GM06990 (cell line): ENCODE measurements at regions not wholly inside any gene's neighbourhood (a gene's known extent, or its start where the extent isn't known, plus 50 kb on each side); places are given as distances from the start of the nearest gene placed in this dataset.
A peak's percentile ranks its signal among the peaks of the same experiment; 100 is the strongest.
"Not testable (repeated sequence)": the region's sequence is repeated elsewhere in the genome, so short reads cannot be mapped to it uniquely, and the experiment has no call there.

ENCODE experiments used
- DNase-seq: peaks from one replicate; pipeline ENCODE4 v3.0.0-alpha.2; 2011; ENCODE audit not compliant: insufficient read length; ENCODE audit errors: extremely low read depth
- H3K27me3 ChIP-seq: replicated peaks from 2 replicates; pipeline ENCODE4 v1.6.0; 2011; ENCODE audit warnings: low read length; ENCODE audit not compliant: control insufficient read depth, insufficient read depth
- H3K36me3 ChIP-seq: 2 replicates; pipeline ENCODE4 v1.5.1; 2011; ENCODE audit warnings: low read length; ENCODE audit not compliant: control insufficient read depth, insufficient read depth
- H3K4me3 ChIP-seq: replicated peaks from 2 replicates; pipeline ENCODE4 v1.5.1; 2011; ENCODE audit warnings: low read depth, mild to moderate bottlenecking, control low read depth, low read length
- TF ChIP-seq, protein P1 (sequence below): IDR thresholded peaks from 2 replicates; pipeline ENCODE4 v1.5.1; 2011; ENCODE audit warnings: low read length, control low read depth, mild to moderate bottlenecking, inconsistent platforms; ENCODE audit not compliant: insufficient read depth, poor library complexity, severe bottlenecking

DNA sequence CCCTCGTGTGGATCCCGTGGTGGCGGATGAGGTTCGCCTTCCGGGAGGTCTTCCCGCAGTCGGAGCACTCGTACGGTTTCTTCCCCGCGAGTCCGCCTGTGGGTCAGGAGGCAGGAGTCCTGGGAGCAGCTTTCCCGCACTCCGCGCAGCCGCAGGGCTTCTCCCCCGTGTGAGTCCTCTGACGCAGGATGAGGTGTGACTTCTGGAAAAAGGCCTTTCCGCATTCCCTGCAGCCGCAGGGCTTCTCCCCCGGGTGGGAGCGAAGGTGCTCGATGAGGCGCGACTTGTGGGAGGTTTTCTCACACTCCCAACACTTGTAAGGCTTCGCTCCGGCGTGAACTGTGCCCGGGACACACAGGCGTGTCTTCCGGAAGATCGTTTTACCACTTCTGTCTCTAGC lies 68.8 kb upstream of the WIPI2 start:
- not testable (repeated sequence) for DNase-seq, H3K27me3 ChIP-seq, H3K36me3 ChIP-seq, H3K4me3 ChIP-seq

DNA sequence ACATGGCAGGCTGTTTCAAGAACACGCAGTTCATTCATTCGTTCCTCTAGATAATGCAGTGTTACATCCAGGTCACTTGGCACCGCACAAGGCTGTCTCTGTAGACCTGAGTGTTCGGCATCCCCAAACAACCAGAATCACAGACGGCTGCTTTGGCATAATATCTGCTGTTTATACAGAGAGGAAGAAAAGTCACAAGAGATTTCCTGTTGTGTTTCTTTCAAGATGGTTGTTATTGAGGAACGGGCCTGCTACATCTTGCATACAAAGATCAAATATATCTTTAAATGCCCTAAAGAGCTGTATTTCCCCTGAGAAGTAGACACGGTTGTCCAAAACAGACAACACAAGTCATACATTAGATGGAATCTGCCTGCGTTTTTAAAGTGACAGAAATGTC lies 58.8 kb upstream of the WIPI2 start:
- not testable (repeated sequence) for H3K4me3 ChIP-seq, H3K36me3 ChIP-seq, DNase-seq, H3K27me3 ChIP-seq

DNA sequence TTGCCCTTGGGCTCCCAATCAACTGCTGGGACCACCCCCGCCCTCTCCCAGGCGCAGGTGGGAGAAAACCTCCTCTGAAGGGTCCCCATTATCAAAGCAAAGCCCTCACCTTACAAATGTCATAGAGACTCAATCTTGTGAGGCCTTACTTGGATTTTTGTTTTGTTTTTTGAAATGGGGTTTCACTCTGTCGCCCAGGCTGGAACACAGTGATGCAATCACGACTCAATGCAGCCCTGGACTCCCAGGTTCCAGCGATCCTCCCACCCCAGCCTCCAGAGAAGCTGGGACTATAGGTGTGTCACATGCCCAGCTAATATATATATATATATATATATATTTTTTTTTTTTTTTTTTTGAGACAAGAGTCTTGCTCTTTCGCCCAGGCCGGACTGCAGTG lies 57.5 kb upstream of the WIPI2 start:
- H3K27me3 ChIP-seq: no peaks in the 10 kb centered on the region
- H3K36me3 ChIP-seq: no peaks in the 10 kb centered on the region
- H3K4me3 ChIP-seq: no peak overlapping the region
- DNase-seq: no peak
- TF ChIP-seq, protein P1, sequence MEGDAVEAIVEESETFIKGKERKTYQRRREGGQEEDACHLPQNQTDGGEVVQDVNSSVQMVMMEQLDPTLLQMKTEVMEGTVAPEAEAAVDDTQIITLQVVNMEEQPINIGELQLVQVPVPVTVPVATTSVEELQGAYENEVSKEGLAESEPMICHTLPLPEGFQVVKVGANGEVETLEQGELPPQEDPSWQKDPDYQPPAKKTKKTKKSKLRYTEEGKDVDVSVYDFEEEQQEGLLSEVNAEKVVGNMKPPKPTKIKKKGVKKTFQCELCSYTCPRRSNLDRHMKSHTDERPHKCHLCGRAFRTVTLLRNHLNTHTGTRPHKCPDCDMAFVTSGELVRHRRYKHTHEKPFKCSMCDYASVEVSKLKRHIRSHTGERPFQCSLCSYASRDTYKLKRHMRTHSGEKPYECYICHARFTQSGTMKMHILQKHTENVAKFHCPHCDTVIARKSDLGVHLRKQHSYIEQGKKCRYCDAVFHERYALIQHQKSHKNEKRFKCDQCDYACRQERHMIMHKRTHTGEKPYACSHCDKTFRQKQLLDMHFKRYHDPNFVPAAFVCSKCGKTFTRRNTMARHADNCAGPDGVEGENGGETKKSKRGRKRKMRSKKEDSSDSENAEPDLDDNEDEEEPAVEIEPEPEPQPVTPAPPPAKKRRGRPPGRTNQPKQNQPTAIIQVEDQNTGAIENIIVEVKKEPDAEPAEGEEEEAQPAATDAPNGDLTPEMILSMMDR: no peak

DNA sequence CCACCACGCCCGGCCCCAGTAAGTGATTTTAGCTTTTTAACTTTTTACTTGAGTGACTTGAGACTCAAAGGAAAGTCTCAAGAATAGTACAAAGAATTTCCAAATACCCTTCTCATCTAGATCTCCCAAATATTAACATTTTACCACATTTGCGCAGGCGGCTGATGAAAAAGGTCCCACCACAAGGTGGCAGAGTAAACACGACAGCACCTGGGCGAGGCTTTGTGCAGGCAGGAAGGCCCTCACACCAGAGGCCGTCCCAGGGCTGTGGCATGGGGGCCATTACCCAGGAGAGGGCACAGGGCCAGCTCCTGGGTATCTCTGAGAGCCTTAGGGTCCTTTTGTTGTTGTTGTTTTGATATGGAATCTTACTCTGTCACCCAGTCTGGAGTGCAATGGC lies 50.0 kb upstream of the WIPI2 start:
- DNase-seq: no peak
- H3K4me3 ChIP-seq: no peak overlapping the region
- no peaks in the 10 kb centered on the region for H3K36me3 ChIP-seq
- TF ChIP-seq, protein P1: peak; percentile 56
- H3K27me3 ChIP-seq: no peaks in the 10 kb centered on the region
